CD4-positive, alpha-beta T cell treated with Interleukin-17A for 4 hours (primary cell): ENCODE measurements at regions not wholly inside any gene's neighbourhood (a gene's known extent, or its start where the extent isn't known, plus 50 kb on each side); places are given as distances from the start of the nearest gene placed in this dataset.
A peak's percentile ranks its signal among the peaks of the same experiment; 100 is the strongest.

Experiments used
- DNase-seq: peaks from one replicate; pipeline ENCODE4 v3.0.0-alpha.2; 2020; ENCODE audit warnings: mixed read lengths

- no peak for DNase-seq
These were observed 190.7 kb upstream of the FBXL4 start for GRCh38 chr6:99138445-99138844.

GRCh38 chr6:99137314-99137713 is 189.6 kb upstream of the FBXL4 start:
- DNase-seq, result no peak

GRCh38 chr6:99136488-99136887 is 188.7 kb upstream of the FBXL4 start:
- DNase-seq, result no peak

- no peak for DNase-seq
These were observed 184.4 kb upstream of the FBXL4 start for GRCh38 chr6:99132026-99132635.

DNA sequence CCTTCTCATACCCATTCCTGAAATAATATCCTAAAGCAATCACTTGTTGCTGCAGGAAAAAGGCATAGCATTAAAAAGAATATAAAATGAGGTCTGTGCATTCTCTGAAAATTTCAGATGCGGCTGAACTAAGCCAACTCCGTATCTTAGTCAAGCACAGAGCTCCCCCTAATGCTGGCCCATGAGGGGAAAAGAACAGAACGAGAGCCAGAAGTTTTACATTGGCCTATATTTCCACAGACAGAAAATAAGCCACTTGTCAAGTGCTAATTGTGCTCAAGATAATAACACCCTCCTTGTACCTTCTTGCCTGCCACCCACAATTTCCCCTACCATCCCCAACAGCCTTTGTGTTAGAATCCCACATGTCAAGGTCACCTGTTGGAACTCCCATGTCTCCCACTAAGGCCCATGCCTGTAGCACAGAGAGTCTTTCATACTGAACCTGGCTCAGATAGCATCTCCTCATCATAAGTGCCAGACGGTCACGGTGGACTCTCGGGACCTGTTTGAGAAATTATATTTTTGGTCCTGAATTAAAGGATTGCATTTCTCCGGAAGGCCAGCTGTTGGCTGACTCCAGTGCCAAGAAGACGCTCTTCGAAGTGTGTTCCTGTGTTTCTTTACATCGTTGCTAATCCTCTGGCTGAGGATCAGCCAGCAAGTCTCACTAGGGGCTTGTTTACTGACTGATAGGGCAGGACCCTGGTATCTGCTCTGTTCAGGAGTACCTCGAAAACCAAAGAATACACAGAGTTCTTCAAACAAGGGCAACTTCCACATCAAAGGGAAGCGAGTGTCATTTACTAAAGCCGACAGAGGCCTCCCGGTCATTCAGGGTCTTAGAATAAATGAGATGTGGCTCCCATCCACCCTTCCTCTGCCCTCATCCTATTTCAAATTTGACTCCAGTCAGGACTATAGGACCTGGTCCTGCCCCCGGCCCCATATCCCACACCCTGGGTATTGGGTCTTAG is 183.4 kb upstream of the FBXL4 start:
- no peak for DNase-seq

- no peak for DNase-seq
These were observed 182.1 kb upstream of the FBXL4 start for GRCh38 chr6:99129835-99130234.

DNA sequence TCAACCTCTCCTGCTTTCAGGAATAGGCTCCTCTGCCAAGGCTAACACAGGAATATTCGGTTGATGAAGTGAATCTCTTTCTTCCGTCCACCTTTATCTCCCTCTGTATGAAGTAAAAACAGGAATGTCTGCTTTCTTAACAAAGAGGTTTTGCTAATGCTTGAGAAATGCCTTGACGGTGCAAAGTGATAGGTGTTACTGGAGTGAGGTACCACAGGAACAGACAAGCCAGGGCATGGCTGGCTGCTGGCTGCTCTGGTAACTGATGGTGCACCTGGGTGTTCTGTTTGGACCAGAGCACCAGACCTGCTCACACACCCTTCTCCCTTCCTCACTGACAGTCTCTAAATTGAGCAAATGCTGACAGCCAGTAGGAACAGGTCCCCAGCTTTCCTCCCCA is 174.0 kb upstream of the FBXL4 start:
- DNase-seq, result no peak

DNA sequence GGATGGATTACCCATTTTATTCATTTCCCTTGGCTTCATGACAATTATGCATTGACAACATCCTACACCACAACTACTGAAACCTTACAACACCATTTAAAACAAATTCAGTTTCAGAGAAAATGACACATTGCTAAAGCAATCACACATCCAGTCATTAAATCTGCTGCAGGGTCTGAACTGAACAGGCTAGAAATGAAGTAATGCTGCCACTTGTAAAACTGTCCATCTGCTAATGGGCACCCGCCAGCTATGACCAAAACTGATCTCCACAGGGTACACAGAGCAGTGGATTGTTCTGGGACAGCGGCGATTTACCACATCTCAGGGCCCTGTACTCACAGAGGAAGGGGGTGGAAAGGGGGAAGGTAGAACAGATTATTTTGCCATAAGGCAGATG is 172.9 kb upstream of the FBXL4 start:
- no peak for DNase-seq

DNA sequence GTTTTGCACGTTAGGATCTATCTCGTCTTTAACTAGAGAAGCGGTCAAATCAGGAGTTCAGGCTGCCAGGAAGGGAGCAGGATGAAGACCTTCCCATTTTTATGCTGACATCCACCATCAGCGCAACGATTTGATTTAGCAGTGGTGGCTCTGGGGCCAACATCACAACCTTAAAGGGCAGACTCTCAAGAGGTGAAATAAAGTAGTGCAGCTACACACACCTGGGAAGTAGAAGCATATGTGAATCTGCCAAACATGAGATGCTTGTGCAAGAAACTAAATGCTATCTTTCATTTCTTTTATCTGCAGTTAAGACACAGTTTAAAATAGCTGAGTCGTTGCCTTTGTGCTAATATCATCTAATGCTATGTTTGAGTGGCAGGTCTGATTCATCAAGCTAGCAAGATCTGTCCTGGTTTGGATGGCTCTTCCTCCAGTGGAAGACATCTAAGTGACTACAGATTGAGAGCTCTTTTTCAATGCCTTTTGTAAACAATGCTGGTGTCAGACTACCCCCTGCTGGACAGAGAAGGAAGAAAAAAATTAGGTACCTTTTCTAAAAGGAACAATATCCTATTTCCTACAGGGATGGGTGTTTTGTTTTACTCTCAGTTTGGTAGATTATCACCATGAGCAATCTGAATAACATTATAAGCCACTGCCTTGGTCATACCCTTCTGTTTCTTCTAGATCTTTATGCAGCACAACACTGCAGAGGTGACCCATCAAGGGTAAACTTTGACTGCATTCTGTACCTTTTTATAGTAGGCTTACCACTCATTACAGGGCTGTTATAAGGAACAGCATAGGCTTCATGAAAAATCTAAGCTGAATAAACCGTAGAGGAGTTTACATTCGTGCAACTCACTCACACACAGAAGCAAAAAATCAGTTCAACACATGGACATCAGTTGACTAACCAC is 171.6 kb upstream of the FBXL4 start:
- peak; percentile 13 for DNase-seq

DNA sequence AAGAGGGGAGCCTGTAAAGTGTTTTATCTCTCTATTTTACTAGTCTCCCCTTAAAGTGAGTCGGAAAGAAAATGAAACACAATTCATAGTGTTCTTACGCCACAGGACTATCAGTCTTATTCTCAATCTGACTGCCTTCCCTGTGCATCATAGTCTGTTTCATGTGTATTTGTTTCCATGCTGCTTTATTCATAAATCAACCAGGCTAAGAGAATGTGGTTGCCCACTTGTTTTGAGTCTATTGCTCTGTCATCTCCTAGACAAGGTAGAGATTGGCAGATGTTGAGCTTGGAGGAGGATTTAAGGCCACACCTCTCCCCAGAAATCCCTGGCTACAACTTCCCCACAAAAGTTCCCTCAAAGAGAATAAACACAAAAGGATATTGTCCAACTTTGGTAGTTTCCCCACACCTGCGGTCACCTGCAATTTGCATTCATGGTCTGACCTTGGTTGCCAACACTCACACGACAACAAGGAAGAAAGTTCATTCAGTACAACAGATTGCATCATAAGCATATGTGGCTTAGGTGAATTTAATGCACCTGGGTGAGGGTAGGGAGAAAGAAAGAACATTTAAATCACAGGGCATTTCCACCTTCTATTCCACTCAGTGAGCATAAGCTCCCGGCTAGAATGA is 167.1 kb upstream of the FBXL4 start:
- no peak for DNase-seq

GRCh38 chr6:99111590-99111989 is 163.8 kb upstream of the FBXL4 start:
- no peak for DNase-seq

GRCh38 chr6:99110029-99110428 is 162.3 kb upstream of the FBXL4 start:
- DNase-seq, result no peak

DNA sequence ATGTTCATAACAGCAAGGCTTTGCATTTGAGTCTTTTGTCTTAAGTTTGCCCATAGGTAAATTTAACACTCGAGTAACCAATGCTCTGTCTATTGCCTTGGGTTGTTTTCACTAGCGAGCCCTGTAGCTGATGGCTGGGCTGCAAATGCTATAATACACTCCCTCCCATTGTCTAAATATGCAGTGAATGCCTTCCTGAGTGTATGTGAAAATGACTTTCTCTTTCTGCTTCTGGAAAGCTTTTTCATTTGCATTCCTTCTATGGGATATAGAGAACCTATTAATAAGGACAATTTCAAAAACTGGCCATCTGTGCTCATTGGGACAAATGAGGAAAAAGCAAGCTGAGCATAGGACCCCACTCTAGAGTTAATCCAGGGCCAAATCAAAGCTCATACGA is 156.5 kb upstream of the FBXL4 start:
- no peak for DNase-seq

- no peak for DNase-seq
These were observed 151.5 kb upstream of the FBXL4 start for GRCh38 chr6:99099243-99099642.

GRCh38 chr6:99096170-99096569 is 148.4 kb upstream of the FBXL4 start:
- DNase-seq, result no peak

DNA sequence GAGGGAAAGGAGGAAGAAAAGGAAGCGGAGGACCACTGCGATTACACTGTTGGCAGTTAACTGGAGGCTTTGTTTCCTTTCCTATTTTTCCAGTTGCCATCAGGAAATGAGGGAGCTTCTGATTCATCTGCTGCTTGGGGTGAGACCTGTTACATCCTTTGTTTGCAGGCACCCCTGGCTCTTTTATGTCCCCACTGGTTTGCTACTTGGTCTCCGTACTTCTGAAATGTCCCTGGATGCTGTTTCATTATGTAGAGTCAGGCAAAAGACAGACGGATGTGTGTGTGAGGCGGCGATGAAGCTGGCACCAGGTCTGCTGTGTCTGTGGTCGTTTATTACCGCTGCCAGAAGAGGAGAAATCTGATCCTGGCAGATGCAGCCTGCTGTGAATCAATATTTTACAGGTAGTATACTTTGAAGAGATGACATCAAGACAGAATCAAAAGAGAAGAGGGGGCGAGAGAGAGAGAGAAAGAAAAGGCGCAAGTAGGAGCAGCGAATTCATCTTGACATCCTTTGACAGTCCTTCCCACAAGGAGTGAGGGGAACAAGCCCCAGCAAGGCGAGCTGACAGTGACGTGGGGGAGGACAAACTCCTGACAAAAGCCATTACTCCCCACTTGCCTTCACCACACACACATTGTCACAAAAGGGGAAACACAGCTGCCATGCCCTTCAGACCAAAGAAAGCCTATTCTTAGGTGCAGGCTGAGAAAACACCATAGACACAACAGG is 145.9 kb upstream of the FBXL4 start:
- DNase-seq, result no peak

GRCh38 chr6:99092461-99092860 is 144.7 kb upstream of the FBXL4 start:
- no peak for DNase-seq

GRCh38 chr6:99091985-99092384 is 144.2 kb upstream of the FBXL4 start:
- DNase-seq, result no peak

DNA sequence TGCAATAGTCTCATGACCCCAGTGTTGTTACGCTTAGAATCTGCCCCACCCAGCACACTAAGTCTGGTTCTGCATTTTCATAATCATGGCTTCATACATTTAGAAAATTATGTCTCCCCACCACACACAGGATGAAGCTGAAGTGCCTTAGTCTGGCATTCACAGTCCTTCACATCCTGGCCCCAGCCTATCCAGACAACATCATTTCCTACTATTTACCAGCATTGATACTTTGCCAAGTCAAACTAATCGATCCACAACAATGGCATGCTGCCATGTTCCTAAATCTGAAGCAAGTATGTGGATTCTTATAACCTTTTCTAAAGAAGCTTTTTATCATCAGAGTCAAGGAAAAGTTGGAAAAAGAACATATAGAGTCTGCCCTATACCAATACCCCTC is 132.4 kb upstream of the FBXL4 start:
- DNase-seq, result no peak

DNA sequence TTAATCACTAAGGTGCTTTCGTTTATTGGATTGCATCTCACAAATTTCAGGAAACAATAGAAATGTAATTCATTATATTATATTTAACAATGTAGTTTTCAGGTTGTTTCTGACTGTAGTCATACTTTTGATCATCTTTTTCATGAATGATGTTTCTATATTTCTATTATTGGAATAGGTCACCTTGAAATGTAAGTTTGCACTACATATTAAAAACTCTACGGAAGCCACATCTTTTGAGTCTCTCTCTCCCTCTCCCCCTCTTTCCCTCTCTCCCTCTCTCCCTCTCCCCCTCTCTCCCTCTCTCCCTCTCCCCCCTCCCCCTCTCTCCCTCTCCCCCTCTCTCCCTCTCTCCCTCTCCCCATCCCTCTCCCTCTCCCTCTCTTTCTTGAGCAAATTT is 131.3 kb upstream of the FBXL4 start:
- no peak for DNase-seq

GRCh38 chr6:99073223-99073622 is 125.5 kb upstream of the FBXL4 start:
- no peak for DNase-seq

GRCh38 chr6:99066044-99066443 is 118.3 kb upstream of the FBXL4 start:
- no peak for DNase-seq
